Astrocyte (in vitro differentiated cells and primary cell): ENCODE measurements at regions not wholly inside any gene's neighbourhood (a gene's known extent, or its start where the extent isn't known, plus 50 kb on each side); places are given as distances from the start of the nearest gene placed in this dataset.

Source experiments
- DNase-seq: peaks from one replicate; pipeline ENCODE4 v3.0.0-alpha.2; 2010; ENCODE audit warnings: low read depth
- FAIRE-seq: peaks from 2 replicates; lab custom pipeline; 2011; peaks lifted over from hg19 to GRCh38; lab: Jason Lieb, UNC
- H2AFZ ChIP-seq: 2 replicates; pipeline ENCODE4 v1.6.0; 2012; ENCODE audit warnings: low read depth, low read length, inconsistent platforms
- H3K27ac ChIP-seq: 2 replicates; pipeline ENCODE4 v1.5.1; 2011; ENCODE audit warnings: low read depth, low read length, inconsistent platforms
- H3K27me3 ChIP-seq: 2 replicates; pipeline ENCODE4 v1.6.0; 2011; ENCODE audit warnings: low read length, inconsistent platforms; ENCODE audit not compliant: insufficient read depth
- H3K36me3 ChIP-seq: 2 replicates; pipeline ENCODE4 v1.5.1; 2011; ENCODE audit warnings: low read length, inconsistent platforms; ENCODE audit not compliant: insufficient read depth
- H3K4me1 ChIP-seq: 2 replicates; pipeline ENCODE4 v1.5.1; 2011; ENCODE audit warnings: low read length, inconsistent platforms; ENCODE audit not compliant: insufficient read depth
- H3K4me2 ChIP-seq: 2 replicates; pipeline ENCODE4 v1.6.0; 2012; ENCODE audit warnings: low read length, inconsistent platforms
- H3K4me3 ChIP-seq: 2 replicates; pipeline ENCODE4 v1.5.1; 2011; ENCODE audit warnings: low read depth, mild to moderate bottlenecking, low read length, inconsistent platforms; ENCODE audit not compliant: insufficient read depth
- H3K79me2 ChIP-seq: 2 replicates; pipeline ENCODE4 v1.6.0; 2012; ENCODE audit warnings: mild to moderate bottlenecking, low read length, inconsistent platforms; ENCODE audit not compliant: insufficient read depth
- H3K9ac ChIP-seq: 2 replicates; pipeline ENCODE4 v1.6.0; 2012; ENCODE audit warnings: mild to moderate bottlenecking, low read length, inconsistent platforms
- H3K9me3 ChIP-seq: 2 replicates; pipeline ENCODE4 v1.5.1; 2012; ENCODE audit warnings: low read depth, mild to moderate bottlenecking, low read length, inconsistent platforms; ENCODE audit not compliant: insufficient read depth
- H4K20me1 ChIP-seq: 2 replicates; pipeline ENCODE4 v1.6.0; 2012; ENCODE audit warnings: low read length, inconsistent platforms; ENCODE audit not compliant: insufficient read depth
- H3K27ac Mint-ChIP-seq: one replicate; pipeline ENCODE4 v1.8.0; 2021; ENCODE audit warnings: mild to moderate bottlenecking, mixed read lengths; ENCODE audit not compliant: unreplicated experiment
- H3K27me3 Mint-ChIP-seq: one replicate; pipeline ENCODE4 v1.8.0; 2021; ENCODE audit warnings: low read depth, mixed read lengths; ENCODE audit not compliant: unreplicated experiment
- H3K36me3 Mint-ChIP-seq: one replicate; pipeline ENCODE4 v1.8.0; 2021; ENCODE audit warnings: low read depth, mixed read lengths; ENCODE audit not compliant: unreplicated experiment
- H3K4me1 Mint-ChIP-seq: one replicate; pipeline ENCODE4 v1.8.0; 2021; ENCODE audit warnings: low read depth, mixed read lengths; ENCODE audit not compliant: unreplicated experiment
- H3K4me3 Mint-ChIP-seq: one replicate; pipeline ENCODE4 v1.8.0; 2021; ENCODE audit warnings: mild to moderate bottlenecking, moderate library complexity, mixed read lengths; ENCODE audit not compliant: unreplicated experiment
- H3K9me3 Mint-ChIP-seq: one replicate; pipeline ENCODE4 v1.8.0; 2021; ENCODE audit warnings: mild to moderate bottlenecking, mixed read lengths; ENCODE audit not compliant: unreplicated experiment
- EZH2 ChIP-seq: IDR thresholded peaks from 2 replicates; pipeline ENCODE4 v1.6.1; 2012; ENCODE audit warnings: mild to moderate bottlenecking, low read length, inconsistent platforms; ENCODE audit not compliant: insufficient read depth
- TF ChIP-seq, protein P1 (sequence below): IDR thresholded peaks from 2 replicates; pipeline ENCODE4 v1.5.1; 2011; ENCODE audit warnings: low read depth, mild to moderate bottlenecking, inconsistent platforms, low read length, moderate library complexity; ENCODE audit not compliant: insufficient read depth

DNA sequence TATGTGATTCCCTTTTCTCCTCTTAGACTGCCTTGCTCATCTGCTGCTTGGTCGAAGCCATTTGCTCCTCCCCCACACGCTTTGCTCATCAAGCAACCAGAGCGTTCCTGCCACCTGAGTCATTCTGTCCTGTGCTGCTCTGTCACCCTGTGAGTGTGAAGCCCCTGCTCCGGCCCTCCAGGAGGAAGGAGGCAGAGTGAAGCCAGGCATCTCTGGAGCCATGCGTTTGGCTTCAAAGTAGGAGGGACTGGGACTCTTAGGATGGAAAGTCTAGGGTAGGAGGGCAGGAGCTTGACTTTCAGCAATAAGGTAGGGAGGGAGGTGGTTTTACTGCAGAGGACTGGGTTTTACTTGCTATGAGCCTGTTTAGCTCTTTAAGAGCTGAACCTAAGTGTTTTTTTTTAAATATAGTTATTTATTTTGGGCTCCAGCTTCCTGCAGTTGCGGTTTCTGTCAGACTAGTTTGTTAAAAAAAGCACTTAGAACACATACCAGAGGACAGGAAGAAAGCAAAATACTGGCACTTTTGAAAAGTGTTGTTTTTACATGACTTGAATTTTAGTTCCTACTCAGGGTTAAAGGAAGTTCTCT is 63.6 kb downstream of the SPINK2 start:
- H3K4me1 Mint-ChIP-seq = peaks cover 18% of the 10 kb centered on the region
- H3K79me2 ChIP-seq = no peaks in the 10 kb centered on the region
- H3K9me3 ChIP-seq = no peaks in the 10 kb centered on the region
- H3K4me3 Mint-ChIP-seq = peak overlapping the region; percentile 60
- H3K9ac ChIP-seq = peak overlapping the region; percentile 79
- H2AFZ ChIP-seq = peak overlapping the region; percentile 49
- no peaks in the 10 kb centered on the region for H4K20me1 ChIP-seq
- peak overlapping the region; percentile 77 for H3K4me2 ChIP-seq
- FAIRE-seq (no peak), DNase-seq (peak; percentile 92)
- TF ChIP-seq EZH2 = no peak
- TF ChIP-seq, protein P1, sequence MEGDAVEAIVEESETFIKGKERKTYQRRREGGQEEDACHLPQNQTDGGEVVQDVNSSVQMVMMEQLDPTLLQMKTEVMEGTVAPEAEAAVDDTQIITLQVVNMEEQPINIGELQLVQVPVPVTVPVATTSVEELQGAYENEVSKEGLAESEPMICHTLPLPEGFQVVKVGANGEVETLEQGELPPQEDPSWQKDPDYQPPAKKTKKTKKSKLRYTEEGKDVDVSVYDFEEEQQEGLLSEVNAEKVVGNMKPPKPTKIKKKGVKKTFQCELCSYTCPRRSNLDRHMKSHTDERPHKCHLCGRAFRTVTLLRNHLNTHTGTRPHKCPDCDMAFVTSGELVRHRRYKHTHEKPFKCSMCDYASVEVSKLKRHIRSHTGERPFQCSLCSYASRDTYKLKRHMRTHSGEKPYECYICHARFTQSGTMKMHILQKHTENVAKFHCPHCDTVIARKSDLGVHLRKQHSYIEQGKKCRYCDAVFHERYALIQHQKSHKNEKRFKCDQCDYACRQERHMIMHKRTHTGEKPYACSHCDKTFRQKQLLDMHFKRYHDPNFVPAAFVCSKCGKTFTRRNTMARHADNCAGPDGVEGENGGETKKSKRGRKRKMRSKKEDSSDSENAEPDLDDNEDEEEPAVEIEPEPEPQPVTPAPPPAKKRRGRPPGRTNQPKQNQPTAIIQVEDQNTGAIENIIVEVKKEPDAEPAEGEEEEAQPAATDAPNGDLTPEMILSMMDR = no peak
- H3K27me3 ChIP-seq = no peaks in the 10 kb centered on the region
- H3K4me1 ChIP-seq = peaks cover 24% of the 10 kb centered on the region
- H3K27ac Mint-ChIP-seq = peak overlapping the region; percentile 100
- no peaks in the 10 kb centered on the region for H3K9me3 Mint-ChIP-seq
- no peaks in the 10 kb centered on the region for H3K36me3 Mint-ChIP-seq
- H3K27ac ChIP-seq = peak overlapping the region; percentile 95
- no peaks in the 10 kb centered on the region for H3K36me3 ChIP-seq
- peaks cover 4% of the 10 kb centered on the region for H3K27me3 Mint-ChIP-seq
- peak overlapping the region; percentile 14 for H3K4me3 ChIP-seq

DNA sequence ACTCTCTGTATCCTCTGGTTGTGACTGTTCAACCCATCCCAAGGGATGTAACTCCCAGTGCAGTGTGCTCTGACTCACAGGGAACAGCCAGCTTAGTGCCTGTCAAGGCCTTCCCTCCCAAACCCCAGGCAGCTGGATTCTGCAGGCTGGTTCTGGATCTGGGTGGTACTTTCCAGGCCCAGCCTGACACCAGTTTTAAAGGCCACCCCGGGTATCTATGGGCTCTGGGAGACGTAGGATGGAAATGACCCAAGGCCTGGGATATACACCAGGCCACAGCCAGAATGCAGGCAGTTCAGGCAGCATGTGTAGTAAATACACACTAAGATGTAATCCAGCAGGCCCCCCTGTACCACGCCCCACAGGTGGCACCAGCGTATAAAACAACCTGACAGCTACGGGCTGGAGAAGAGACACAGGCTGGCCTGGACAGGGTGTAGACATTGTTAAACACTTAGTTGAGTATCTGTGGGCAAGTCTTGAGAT is 64.2 kb downstream of the SPINK2 start:
- Mint-ChIP-seq H3K27ac (peak overlapping the region; percentile 100), H3K4me3 (peak overlapping the region; percentile 60), H3K27me3 (peaks cover 2% of the 10 kb centered on the region), H3K36me3 (no peaks in the 10 kb centered on the region), H3K9me3 (no peaks in the 10 kb centered on the region), H3K4me1 (peaks cover 18% of the 10 kb centered on the region)
- H3K27ac ChIP-seq = peak overlapping the region; percentile 95
- H3K4me3 ChIP-seq = no peak overlapping the region
- TF ChIP-seq, protein P1 = no peak
- TF ChIP-seq EZH2 = no peak
- peak overlapping the region; percentile 77 for H3K4me2 ChIP-seq
- H3K27me3 ChIP-seq = no peaks in the 10 kb centered on the region
- no peaks in the 10 kb centered on the region for H3K9me3 ChIP-seq
- H2AFZ ChIP-seq = peak overlapping the region; percentile 49
- H3K4me1 ChIP-seq = peaks cover 24% of the 10 kb centered on the region
- DNase-seq (peak; percentile 63), FAIRE-seq (peak; percentile 39)
- no peaks in the 10 kb centered on the region for H3K79me2 ChIP-seq
- no peaks in the 10 kb centered on the region for H3K36me3 ChIP-seq
- no peaks in the 10 kb centered on the region for H4K20me1 ChIP-seq
- H3K9ac ChIP-seq = peak overlapping the region; percentile 79

DNA sequence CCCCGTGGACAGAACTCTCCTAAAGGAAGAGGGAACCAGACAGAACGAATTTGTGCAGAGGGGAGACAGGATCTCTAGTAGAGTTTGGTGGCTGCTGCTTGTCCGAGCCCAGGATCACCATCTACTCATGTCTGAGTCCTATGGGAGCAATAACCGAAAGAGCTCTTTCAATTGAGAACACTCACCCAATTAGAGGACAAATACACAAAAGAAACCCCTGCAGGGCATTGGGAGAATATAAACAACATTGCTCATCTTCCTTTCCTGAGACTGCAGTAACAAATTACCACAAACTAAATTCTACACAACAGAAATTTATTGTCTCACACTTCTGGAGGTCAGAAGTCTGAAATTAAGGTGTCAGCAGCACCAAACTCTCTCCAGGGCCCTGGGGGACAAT is 65.6 kb downstream of the SPINK2 start:
- no peak overlapping the region for H3K4me3 Mint-ChIP-seq
- no peak for TF ChIP-seq EZH2
- TF ChIP-seq, protein P1 = no peak
- DNase-seq (no peak), FAIRE-seq (no peak)
- Histone ChIP-seq H3K27me3 (no peaks in the 10 kb centered on the region), H4K20me1 (no peaks in the 10 kb centered on the region), H3K4me1 (peaks cover 24% of the 10 kb centered on the region), H3K36me3 (no peaks in the 10 kb centered on the region), H2AFZ (no peak overlapping the region), H3K4me3 (no peak overlapping the region), H3K9me3 (no peaks in the 10 kb centered on the region), H3K27ac (no peak overlapping the region), H3K79me2 (no peaks in the 10 kb centered on the region), H3K4me2 (no peak overlapping the region), H3K9ac (no peak overlapping the region)
- no peaks in the 10 kb centered on the region for H3K36me3 Mint-ChIP-seq
- H3K27me3 Mint-ChIP-seq = no peaks in the 10 kb centered on the region
- no peaks in the 10 kb centered on the region for H3K9me3 Mint-ChIP-seq
- peaks cover 18% of the 10 kb centered on the region for H3K4me1 Mint-ChIP-seq
- no peak overlapping the region for H3K27ac Mint-ChIP-seq
